Progenitor cell of endocrine pancreas (in vitro differentiated cells): ENCODE measurements at regions not wholly inside any gene's neighbourhood (a gene's known extent, or its start where the extent isn't known, plus 50 kb on each side); places are given as distances from the start of the nearest gene placed in this dataset.
A peak's percentile ranks its signal among the peaks of the same experiment; 100 is the strongest.

Source experiments
- DNase-seq: peaks from one replicate; pipeline ENCODE4 v3.0.0; 2021; ENCODE audit warnings: low spot score; ENCODE audit not compliant: unreplicated experiment
- H3K27ac Mint-ChIP-seq: 2 replicates; pipeline ENCODE4 v1.8.0; 2021; ENCODE audit warnings: mild to moderate bottlenecking, moderate library complexity, mixed read lengths
- H3K27me3 Mint-ChIP-seq: 2 replicates; pipeline ENCODE4 v1.8.0; 2021; ENCODE audit warnings: mixed read lengths
- H3K36me3 Mint-ChIP-seq: 2 replicates; pipeline ENCODE4 v1.8.0; 2022; ENCODE audit warnings: mixed read lengths; ENCODE audit not compliant: insufficient read depth
- H3K4me1 Mint-ChIP-seq: 2 replicates; pipeline ENCODE4 v1.8.0; 2021; ENCODE audit warnings: low read depth, mixed read lengths
- H3K4me3 Mint-ChIP-seq: 2 replicates; pipeline ENCODE4 v1.8.0; 2021; ENCODE audit warnings: low read depth, mild to moderate bottlenecking, moderate library complexity, mixed read lengths
- H3K9me3 Mint-ChIP-seq: 2 replicates; pipeline ENCODE4 v1.8.0; 2021; ENCODE audit warnings: low read depth, mixed read lengths
- TF ChIP-seq, protein P1 (sequence below): fragments of 200-600 bp; sonication (generic); IDR thresholded peaks from one replicate; pipeline ENCODE4 v1.5.0; 2021; ENCODE audit warnings: antibody characterized with exemption, mild to moderate bottlenecking; ENCODE audit not compliant: unreplicated experiment

DNA sequence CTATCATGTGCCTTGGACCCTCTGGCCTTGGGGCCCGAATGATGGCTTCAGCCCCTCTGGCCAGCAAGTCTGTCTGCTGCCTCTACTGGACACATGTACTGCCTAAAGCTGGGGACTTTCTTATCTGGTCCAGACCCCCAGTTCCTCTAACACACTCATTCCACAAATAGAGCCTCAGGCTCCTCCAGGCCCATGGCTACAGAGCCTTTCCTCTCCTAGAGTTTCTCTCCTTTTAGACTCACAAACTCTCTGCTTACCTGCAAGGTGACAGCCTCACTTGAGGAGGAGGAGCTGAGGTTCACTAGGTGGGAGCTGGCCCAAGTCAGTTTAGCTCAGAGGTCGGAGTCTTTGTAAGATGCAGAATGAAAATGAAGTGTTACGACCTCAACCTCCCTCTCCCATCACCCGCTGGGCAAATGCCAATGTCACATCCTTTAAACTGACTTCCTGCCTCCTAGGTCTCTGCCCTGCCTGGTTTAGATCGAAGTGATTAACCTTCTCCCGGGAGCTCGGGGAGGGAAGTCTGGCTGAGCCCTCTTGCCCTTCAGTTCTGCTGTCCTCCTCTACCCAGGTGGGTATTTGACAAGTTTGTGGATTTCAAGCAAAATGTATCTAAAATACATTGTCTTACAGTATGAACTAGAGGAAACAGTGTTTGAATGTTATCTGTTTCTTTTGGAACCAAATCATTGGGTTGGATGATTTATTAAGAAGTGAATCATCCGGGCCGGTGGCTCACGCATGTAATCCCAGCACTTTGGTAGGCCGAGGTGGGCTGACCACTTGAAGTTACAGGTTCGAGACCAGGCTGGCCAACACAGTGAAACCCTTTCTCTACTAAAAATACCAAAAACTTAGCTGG is 71.9 kb upstream of the TNS3 start:
- DNase-seq = no peak
- H3K9me3 Mint-ChIP-seq = no peaks in the 10 kb centered on the region
- TF ChIP-seq, protein P1, sequence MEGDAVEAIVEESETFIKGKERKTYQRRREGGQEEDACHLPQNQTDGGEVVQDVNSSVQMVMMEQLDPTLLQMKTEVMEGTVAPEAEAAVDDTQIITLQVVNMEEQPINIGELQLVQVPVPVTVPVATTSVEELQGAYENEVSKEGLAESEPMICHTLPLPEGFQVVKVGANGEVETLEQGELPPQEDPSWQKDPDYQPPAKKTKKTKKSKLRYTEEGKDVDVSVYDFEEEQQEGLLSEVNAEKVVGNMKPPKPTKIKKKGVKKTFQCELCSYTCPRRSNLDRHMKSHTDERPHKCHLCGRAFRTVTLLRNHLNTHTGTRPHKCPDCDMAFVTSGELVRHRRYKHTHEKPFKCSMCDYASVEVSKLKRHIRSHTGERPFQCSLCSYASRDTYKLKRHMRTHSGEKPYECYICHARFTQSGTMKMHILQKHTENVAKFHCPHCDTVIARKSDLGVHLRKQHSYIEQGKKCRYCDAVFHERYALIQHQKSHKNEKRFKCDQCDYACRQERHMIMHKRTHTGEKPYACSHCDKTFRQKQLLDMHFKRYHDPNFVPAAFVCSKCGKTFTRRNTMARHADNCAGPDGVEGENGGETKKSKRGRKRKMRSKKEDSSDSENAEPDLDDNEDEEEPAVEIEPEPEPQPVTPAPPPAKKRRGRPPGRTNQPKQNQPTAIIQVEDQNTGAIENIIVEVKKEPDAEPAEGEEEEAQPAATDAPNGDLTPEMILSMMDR = no peak
- H3K27me3 Mint-ChIP-seq = no peaks in the 10 kb centered on the region
- peak overlapping the region; percentile 73 for H3K27ac Mint-ChIP-seq
- no peaks in the 10 kb centered on the region for H3K36me3 Mint-ChIP-seq
- H3K4me1 Mint-ChIP-seq = peaks cover 5% of the 10 kb centered on the region
- H3K4me3 Mint-ChIP-seq = no peak overlapping the region

DNA sequence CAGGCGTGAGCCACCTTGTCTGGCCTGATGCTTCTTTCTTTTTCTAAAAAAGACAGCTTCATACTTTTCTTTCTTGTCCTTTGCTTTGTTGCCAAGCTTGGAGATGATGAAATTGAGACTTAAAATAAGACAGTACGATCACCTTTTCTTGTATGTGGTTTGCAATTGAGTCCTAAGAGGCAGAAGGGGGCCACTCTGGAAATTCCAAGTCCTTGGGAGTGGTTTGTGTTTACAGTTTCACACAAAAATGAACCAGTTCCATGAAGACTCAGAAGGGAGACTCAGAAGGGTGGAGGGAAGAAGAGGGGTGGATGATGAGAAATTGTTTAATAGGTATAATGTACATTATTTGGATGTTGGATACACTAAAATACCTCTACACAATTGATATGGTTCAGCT is 70.7 kb upstream of the TNS3 start:
- peaks cover 8% of the 10 kb centered on the region for H3K4me1 Mint-ChIP-seq
- no peak overlapping the region for H3K27ac Mint-ChIP-seq
- no peak overlapping the region for H3K4me3 Mint-ChIP-seq
- no peak for DNase-seq
- H3K36me3 Mint-ChIP-seq = no peaks in the 10 kb centered on the region
- no peaks in the 10 kb centered on the region for H3K27me3 Mint-ChIP-seq
- no peaks in the 10 kb centered on the region for H3K9me3 Mint-ChIP-seq
- TF ChIP-seq, protein P1 = no peak

- TF ChIP-seq, protein P1 = no peak
- Mint-ChIP-seq H3K36me3 (no peaks in the 10 kb centered on the region), H3K4me1 (peaks cover 15% of the 10 kb centered on the region), H3K27ac (no peak overlapping the region), H3K9me3 (no peaks in the 10 kb centered on the region), H3K27me3 (no peaks in the 10 kb centered on the region), H3K4me3 (no peak overlapping the region)
- DNase-seq = no peak
These were observed 69.7 kb upstream of the TNS3 start for GRCh38 chr7:47651355-47652317.

- H3K27me3 Mint-ChIP-seq = no peaks in the 10 kb centered on the region
- H3K27ac Mint-ChIP-seq = no peak overlapping the region
- H3K4me1 Mint-ChIP-seq = peaks cover 13% of the 10 kb centered on the region
- H3K9me3 Mint-ChIP-seq = no peaks in the 10 kb centered on the region
- H3K36me3 Mint-ChIP-seq = peaks cover 3% of the 10 kb centered on the region
- TF ChIP-seq, protein P1 = no peak
- H3K4me3 Mint-ChIP-seq = no peak overlapping the region
- DNase-seq = no peak
These were observed 68.0 kb upstream of the TNS3 start for GRCh38 chr7:47649919-47650318.

- H3K27me3 Mint-ChIP-seq = no peaks in the 10 kb centered on the region
- DNase-seq = no peak
- H3K27ac Mint-ChIP-seq = peak overlapping the region; percentile 0
- peaks cover 9% of the 10 kb centered on the region for H3K9me3 Mint-ChIP-seq
- H3K36me3 Mint-ChIP-seq = peaks cover 6% of the 10 kb centered on the region
- no peak overlapping the region for H3K4me3 Mint-ChIP-seq
- H3K4me1 Mint-ChIP-seq = peaks cover 13% of the 10 kb centered on the region
- TF ChIP-seq, protein P1 = no peak
These were observed 66.5 kb upstream of the TNS3 start for GRCh38 chr7:47648275-47648925.
